ENCODE measurements at regions not wholly inside any gene's neighbourhood (a gene's known extent, or its start where the extent isn't known, plus 50 kb on each side); places are given as distances from the start of the nearest gene placed in this dataset.

DNA sequence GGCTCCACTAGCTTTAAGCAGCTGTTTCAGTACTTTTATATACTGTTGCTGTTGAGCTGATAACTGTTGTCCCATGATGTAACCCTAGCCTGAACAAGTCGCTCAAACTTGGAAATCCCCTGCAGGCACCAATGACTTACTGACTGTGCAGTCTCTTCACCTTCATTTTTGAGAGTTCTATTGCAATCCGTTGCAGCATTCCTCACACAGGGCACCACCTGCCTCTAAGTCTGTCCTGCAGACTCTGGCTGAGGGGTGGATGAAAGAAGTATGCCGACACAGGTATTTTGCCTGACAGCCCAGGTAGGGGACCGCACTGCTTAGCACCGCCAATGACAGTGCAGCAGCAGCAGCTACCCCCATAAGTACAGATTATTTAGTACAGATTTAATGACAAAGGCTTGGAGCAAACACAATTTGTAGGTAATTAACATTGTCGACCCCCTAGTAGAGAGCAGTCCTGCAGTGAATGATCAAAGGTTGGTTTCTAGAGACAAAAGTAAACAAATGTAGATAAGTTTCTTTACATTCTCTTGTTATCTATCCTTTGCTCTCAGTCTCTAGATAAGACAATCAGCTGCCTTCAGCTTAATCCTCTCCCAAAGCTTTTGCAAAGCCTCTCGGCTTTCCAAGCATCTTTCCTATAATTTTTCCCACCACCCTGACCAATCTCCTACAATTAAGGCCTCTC, 205.0 kb downstream of the PABPC4L start:
- DNase-seq (ENCODE audit: low read depth in 1 of 2, low spot score in 1 of 2) = no peak
- TF ChIP-seq, protein P1, sequence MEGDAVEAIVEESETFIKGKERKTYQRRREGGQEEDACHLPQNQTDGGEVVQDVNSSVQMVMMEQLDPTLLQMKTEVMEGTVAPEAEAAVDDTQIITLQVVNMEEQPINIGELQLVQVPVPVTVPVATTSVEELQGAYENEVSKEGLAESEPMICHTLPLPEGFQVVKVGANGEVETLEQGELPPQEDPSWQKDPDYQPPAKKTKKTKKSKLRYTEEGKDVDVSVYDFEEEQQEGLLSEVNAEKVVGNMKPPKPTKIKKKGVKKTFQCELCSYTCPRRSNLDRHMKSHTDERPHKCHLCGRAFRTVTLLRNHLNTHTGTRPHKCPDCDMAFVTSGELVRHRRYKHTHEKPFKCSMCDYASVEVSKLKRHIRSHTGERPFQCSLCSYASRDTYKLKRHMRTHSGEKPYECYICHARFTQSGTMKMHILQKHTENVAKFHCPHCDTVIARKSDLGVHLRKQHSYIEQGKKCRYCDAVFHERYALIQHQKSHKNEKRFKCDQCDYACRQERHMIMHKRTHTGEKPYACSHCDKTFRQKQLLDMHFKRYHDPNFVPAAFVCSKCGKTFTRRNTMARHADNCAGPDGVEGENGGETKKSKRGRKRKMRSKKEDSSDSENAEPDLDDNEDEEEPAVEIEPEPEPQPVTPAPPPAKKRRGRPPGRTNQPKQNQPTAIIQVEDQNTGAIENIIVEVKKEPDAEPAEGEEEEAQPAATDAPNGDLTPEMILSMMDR (IDR thresholded peaks at IDR 0.05; ENCODE audit: insufficient read depth, low read length) = no peak
- TF ChIP-seq, protein P2, sequence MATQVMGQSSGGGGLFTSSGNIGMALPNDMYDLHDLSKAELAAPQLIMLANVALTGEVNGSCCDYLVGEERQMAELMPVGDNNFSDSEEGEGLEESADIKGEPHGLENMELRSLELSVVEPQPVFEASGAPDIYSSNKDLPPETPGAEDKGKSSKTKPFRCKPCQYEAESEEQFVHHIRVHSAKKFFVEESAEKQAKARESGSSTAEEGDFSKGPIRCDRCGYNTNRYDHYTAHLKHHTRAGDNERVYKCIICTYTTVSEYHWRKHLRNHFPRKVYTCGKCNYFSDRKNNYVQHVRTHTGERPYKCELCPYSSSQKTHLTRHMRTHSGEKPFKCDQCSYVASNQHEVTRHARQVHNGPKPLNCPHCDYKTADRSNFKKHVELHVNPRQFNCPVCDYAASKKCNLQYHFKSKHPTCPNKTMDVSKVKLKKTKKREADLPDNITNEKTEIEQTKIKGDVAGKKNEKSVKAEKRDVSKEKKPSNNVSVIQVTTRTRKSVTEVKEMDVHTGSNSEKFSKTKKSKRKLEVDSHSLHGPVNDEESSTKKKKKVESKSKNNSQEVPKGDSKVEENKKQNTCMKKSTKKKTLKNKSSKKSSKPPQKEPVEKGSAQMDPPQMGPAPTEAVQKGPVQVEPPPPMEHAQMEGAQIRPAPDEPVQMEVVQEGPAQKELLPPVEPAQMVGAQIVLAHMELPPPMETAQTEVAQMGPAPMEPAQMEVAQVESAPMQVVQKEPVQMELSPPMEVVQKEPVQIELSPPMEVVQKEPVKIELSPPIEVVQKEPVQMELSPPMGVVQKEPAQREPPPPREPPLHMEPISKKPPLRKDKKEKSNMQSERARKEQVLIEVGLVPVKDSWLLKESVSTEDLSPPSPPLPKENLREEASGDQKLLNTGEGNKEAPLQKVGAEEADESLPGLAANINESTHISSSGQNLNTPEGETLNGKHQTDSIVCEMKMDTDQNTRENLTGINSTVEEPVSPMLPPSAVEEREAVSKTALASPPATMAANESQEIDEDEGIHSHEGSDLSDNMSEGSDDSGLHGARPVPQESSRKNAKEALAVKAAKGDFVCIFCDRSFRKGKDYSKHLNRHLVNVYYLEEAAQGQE (IDR thresholded peaks at IDR 0.05; ENCODE audit: insufficient replicate concordance, low read depth) = no peak
- TF ChIP-seq SPI1 (IDR thresholded peaks at IDR 0.05; ENCODE audit: borderline replicate concordance, low read depth) (no peak), POLR2AphosphoS5 (IDR thresholded peaks at IDR 0.05; ENCODE audit: low read depth) (no peak), GABPA (IDR thresholded peaks at IDR 0.05; ENCODE audit: low read depth) (no peak)

DNA sequence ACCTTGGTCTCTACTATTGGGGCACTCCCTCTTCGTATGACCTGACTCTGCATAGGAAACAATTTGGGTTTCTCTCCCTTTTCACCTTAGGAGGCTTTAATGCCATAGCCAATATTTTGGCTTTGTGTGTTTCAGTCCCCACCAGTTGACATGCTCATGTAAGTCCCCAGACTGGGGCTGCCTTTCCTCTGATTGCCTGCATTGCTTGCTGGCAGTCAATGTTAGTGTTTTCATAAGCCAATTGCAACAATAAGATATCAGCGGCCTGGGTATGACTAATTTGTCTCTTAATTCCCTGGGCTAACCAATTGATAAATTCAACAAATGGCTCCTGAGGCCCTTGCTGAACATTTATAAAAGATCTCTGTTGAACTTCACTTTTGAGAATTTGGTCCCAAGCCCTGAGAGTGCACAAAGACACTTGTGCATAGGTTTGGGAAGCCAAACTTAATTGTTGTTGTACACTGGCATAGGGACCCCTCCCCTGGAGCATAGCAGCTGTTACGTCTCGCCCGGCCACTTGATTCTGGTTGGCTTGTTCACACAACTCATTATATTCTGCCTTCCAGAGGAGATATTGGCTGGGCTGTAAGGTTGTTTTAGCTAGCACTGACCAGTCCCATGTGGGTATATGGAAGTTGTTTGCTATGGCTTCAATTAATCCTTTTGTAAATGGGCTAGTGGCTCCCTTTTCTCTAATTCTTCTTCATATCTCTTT, 206.2 kb downstream of the PABPC4L start:
- no peak overlapping the region for H3K4me3 ChIP-seq (replicated peaks; ENCODE audit: insufficient read depth, low read length)
- no peak for DNase-seq (ENCODE audit: low read depth in 1 of 2, low spot score in 1 of 2)
- TF ChIP-seq GABPA (IDR thresholded peaks at IDR 0.05; ENCODE audit: low read depth) = no peak
- TF ChIP-seq SPI1 (IDR thresholded peaks at IDR 0.05; ENCODE audit: borderline replicate concordance, low read depth) = no peak
- no peak for TF ChIP-seq POLR2AphosphoS5 (IDR thresholded peaks at IDR 0.05; ENCODE audit: low read depth)
- no peaks in the 10 kb centered on the region for H3K27me3 ChIP-seq (ENCODE audit: insufficient read depth, poor library complexity, severe bottlenecking)
- no peak overlapping the region for H3K27ac ChIP-seq (replicated peaks)

More for the DNA sequence above, 205.0 kb downstream of the PABPC4L start:
- Histone ChIP-seq H3K27ac (replicated peaks) (no peak overlapping the region), H3K4me3 (replicated peaks; ENCODE audit: insufficient read depth, low read length) (no peak overlapping the region), H3K27me3 (ENCODE audit: insufficient read depth, poor library complexity, severe bottlenecking) (no peaks in the 10 kb centered on the region)

DNA sequence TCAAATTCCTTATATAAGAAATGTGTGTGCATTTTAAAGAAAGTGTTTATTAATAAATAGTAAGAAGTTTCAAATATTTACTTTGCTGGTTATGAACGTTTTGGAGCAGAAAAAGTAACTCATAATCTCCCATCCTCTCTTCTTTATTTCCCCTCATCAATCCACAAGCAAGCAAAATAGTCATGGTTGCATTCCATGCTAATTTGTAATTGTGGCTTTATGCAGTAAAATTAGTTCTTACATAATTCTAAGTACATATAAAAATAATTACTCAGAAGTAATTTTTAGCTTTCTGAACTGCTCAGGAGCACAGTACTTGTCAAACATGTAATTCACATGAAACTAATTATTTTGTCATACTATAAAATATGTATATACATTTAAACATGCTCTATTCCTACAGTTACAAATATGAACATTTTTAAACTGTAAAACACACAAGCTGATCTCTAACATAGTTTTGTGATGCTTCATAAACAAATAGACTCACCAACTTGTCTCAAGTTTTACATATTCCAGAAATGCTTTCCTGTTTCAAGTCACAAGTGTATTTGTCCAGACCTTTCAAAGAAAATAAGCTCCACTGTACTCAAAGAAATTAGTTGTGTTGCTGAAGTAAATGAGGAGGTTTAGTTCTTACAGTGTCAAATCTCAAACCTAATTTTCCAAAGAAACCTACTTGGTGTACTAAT, 218.9 kb downstream of the PABPC4L start:
- no peak for DNase-seq (ENCODE audit: low read depth in 1 of 2, low spot score in 1 of 2)
- Histone ChIP-seq H3K27ac (replicated peaks) (no peak overlapping the region), H3K4me3 (replicated peaks; ENCODE audit: insufficient read depth, low read length) (no peak overlapping the region), H3K27me3 (ENCODE audit: insufficient read depth, poor library complexity, severe bottlenecking) (no peaks in the 10 kb centered on the region)
- TF ChIP-seq, protein P2 (IDR thresholded peaks at IDR 0.05; ENCODE audit: insufficient replicate concordance, low read depth) = no peak
- TF ChIP-seq, protein P1 (IDR thresholded peaks at IDR 0.05; ENCODE audit: insufficient read depth, low read length) = no peak
- TF ChIP-seq SPI1 (IDR thresholded peaks at IDR 0.05; ENCODE audit: borderline replicate concordance, low read depth) (no peak), GABPA (IDR thresholded peaks at IDR 0.05; ENCODE audit: low read depth) (no peak)

DNA sequence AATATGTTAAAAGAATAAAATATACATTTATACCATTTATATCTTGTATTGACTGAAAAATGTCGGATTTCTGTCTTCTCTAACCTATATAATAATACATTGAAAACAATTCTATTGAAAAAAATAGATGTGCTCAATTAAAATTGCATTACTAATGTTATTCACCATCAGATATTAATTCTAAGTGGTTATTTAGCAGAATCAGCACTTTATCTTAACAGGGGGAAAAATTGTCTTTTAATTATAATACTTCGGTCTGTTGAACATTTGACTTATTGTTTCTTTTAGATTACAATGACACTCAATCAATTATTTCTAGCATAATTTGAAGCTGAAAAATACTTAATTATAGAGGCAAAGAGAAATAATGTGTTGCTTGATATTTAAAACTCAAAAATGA, 220.3 kb downstream of the PABPC4L start:
- TF ChIP-seq SPI1 (IDR thresholded peaks at IDR 0.05; ENCODE audit: borderline replicate concordance, low read depth) (no peak), GABPA (IDR thresholded peaks at IDR 0.05; ENCODE audit: low read depth) (no peak), POLR2AphosphoS5 (IDR thresholded peaks at IDR 0.05; ENCODE audit: low read depth) (no peak)
- TF ChIP-seq, protein P2 (IDR thresholded peaks at IDR 0.05; ENCODE audit: insufficient replicate concordance, low read depth) = no peak
- TF ChIP-seq, protein P1 (IDR thresholded peaks at IDR 0.05; ENCODE audit: insufficient read depth, low read length) = no peak
- no peak for DNase-seq (ENCODE audit: low read depth in 1 of 2, low spot score in 1 of 2)
- no peaks in the 10 kb centered on the region for H3K27me3 ChIP-seq (ENCODE audit: insufficient read depth, poor library complexity, severe bottlenecking)
- no peak overlapping the region for H3K4me3 ChIP-seq (replicated peaks; ENCODE audit: insufficient read depth, low read length)
- H3K27ac ChIP-seq (replicated peaks) = no peak overlapping the region
